Neural crest cell (in vitro differentiated cells): ENCODE measurements at regions not wholly inside any gene's neighbourhood (a gene's known extent, or its start where the extent isn't known, plus 50 kb on each side); places are given as distances from the start of the nearest gene placed in this dataset.

Experiments
- DNase-seq: peaks from one replicate; pipeline ENCODE4 v3.0.0; 2021; ENCODE audit warnings: low read depth, mixed read lengths, low spot score
- H3K27ac Mint-ChIP-seq: one replicate; pipeline ENCODE4 v1.8.0; 2021; ENCODE audit warnings: mild to moderate bottlenecking, mixed read lengths; ENCODE audit not compliant: unreplicated experiment
- H3K27me3 Mint-ChIP-seq: 2 replicates; pipeline ENCODE4 v1.8.0; 2021; ENCODE audit warnings: low read depth, mild to moderate bottlenecking, mixed read lengths
- H3K36me3 Mint-ChIP-seq: 2 replicates; pipeline ENCODE4 v1.8.0; 2021; ENCODE audit warnings: low read depth, mild to moderate bottlenecking, mixed read lengths
- H3K4me1 Mint-ChIP-seq: 2 replicates; pipeline ENCODE4 v1.8.0; 2021; ENCODE audit warnings: mixed read lengths
- H3K4me3 Mint-ChIP-seq: one replicate; pipeline ENCODE4 v1.8.0; 2021; ENCODE audit warnings: mild to moderate bottlenecking, mixed read lengths
- H3K9me3 Mint-ChIP-seq: 2 replicates; pipeline ENCODE4 v1.8.0; 2021; ENCODE audit warnings: mixed read lengths
- CTCF ChIP-seq: fragments of 200-600 bp; sonication (generic); conservative IDR thresholded peaks from 2 replicates; pipeline ENCODE4 v1.5.0; 2021; ENCODE audit warnings: antibody characterized with exemption, mild to moderate bottlenecking

GRCh38 chr6:66628917-66629316 lies 921.9 kb upstream of the EYS start:
- DNase-seq, result no peak
- H3K27me3 Mint-ChIP-seq, result no peaks in the 10 kb centered on the region
- TF ChIP-seq CTCF, result no peak
- H3K27ac Mint-ChIP-seq, result no peak overlapping the region
- H3K4me3 Mint-ChIP-seq, result no peak overlapping the region
- H3K9me3 Mint-ChIP-seq, result no peaks in the 10 kb centered on the region
- H3K4me1 Mint-ChIP-seq, result no peaks in the 10 kb centered on the region
- H3K36me3 Mint-ChIP-seq, result peaks cover 3% of the 10 kb centered on the region

- H3K27me3 Mint-ChIP-seq, result no peaks in the 10 kb centered on the region
- H3K36me3 Mint-ChIP-seq, result no peaks in the 10 kb centered on the region
- TF ChIP-seq CTCF, result no peak
- H3K27ac Mint-ChIP-seq, result no peak overlapping the region
- H3K4me3 Mint-ChIP-seq, result no peak overlapping the region
- no peaks in the 10 kb centered on the region for H3K9me3 Mint-ChIP-seq
- DNase-seq, result no peak
- H3K4me1 Mint-ChIP-seq, result no peaks in the 10 kb centered on the region
Measured at GRCh38 chr6:66623050-66623449, 916.0 kb upstream of the EYS start.

- Mint-ChIP-seq H3K27me3 (no peaks in the 10 kb centered on the region), H3K9me3 (peaks cover 7% of the 10 kb centered on the region), H3K4me1 (no peaks in the 10 kb centered on the region), H3K36me3 (peaks cover 7% of the 10 kb centered on the region), H3K27ac (no peak overlapping the region), H3K4me3 (no peak overlapping the region)
- DNase-seq, result no peak
- TF ChIP-seq CTCF, result no peak
Measured at GRCh38 chr6:66605971-66606370, 898.9 kb upstream of the EYS start.

GRCh38 chr6:66605011-66605410 lies 898.0 kb upstream of the EYS start:
- Mint-ChIP-seq H3K27me3 (no peaks in the 10 kb centered on the region), H3K27ac (no peak overlapping the region), H3K4me3 (no peak overlapping the region)

GRCh38 chr6:66599541-66599940 lies 892.5 kb upstream of the EYS start:
- Mint-ChIP-seq H3K36me3 (peaks cover 7% of the 10 kb centered on the region), H3K4me3 (no peak overlapping the region), H3K9me3 (peaks cover 14% of the 10 kb centered on the region), H3K27ac (no peak overlapping the region), H3K27me3 (no peaks in the 10 kb centered on the region), H3K4me1 (no peaks in the 10 kb centered on the region)
- DNase-seq, result no peak
- no peak for TF ChIP-seq CTCF

More at GRCh38 chr6:66605011-66605410, 898.0 kb upstream of the EYS start:
- Mint-ChIP-seq H3K4me1 (no peaks in the 10 kb centered on the region), H3K36me3 (peaks cover 7% of the 10 kb centered on the region), H3K9me3 (peaks cover 7% of the 10 kb centered on the region)
- DNase-seq, result no peak
- TF ChIP-seq CTCF, result no peak

- Mint-ChIP-seq H3K27ac (no peak overlapping the region), H3K27me3 (no peaks in the 10 kb centered on the region), H3K9me3 (peaks cover 3% of the 10 kb centered on the region), H3K36me3 (no peaks in the 10 kb centered on the region), H3K4me1 (no peaks in the 10 kb centered on the region), H3K4me3 (no peak overlapping the region)
- no peak for DNase-seq
- TF ChIP-seq CTCF, result no peak
Measured at GRCh38 chr6:66578362-66578761, 871.3 kb upstream of the EYS start.
